ENCODE measurements at regions not wholly inside any gene's neighbourhood (a gene's known extent, or its start where the extent isn't known, plus 50 kb on each side); places are given as distances from the start of the nearest gene placed in this dataset.

DNA sequence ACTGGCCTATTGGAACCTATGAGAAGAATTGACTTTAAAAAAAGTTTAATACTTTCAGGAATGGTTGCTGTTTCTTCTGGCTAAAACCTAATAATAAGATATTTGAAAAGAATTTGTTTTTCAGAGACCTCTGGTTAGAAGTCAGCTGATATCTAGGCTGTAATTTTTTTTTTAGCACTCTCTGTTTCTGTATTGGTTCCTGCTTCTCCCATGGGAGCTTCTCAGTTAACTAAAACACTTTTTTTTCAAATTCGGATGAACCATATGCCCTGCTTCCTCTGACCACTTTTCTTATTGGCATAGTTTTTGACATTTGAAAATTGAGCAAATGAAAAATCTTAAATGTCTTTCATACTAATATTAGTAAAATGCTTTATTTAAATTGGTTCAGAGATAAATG is 163.5 kb upstream of the SLC10A2 start:
- Histone ChIP-seq H3K9me3 (ENCODE audit: insufficient read depth, low read length) (peaks cover 10% of the 10 kb centered on the region; the same call in 1 of the 2 replicates), H3K4me3 (ENCODE audit: insufficient read length, low read depth) (no peak overlapping the region), H3K9ac (ENCODE audit: insufficient read length, low read depth) (no peak overlapping the region), H3K27me3 (ENCODE audit: insufficient read depth, insufficient read length) (no peaks in the 10 kb centered on the region), H3K4me1 (ENCODE audit: insufficient read depth, insufficient read length) (no peaks in the 10 kb centered on the region), H3K36me3 (ENCODE audit: insufficient read depth, insufficient read length, low read length) (no peaks in the 10 kb centered on the region)
- TF ChIP-seq SUZ12 (IDR thresholded peaks at IDR 0.05; ENCODE audit: extremely low read depth, insufficient read depth, insufficient read length) (no peak), YY1 (IDR thresholded peaks at IDR 0.05; ENCODE audit: insufficient read depth, insufficient read length) (no peak), ZNF274 (IDR thresholded peaks at IDR 0.05; ENCODE audit: low read depth, low read length) (no peak)
- no peak for DNase-seq (ENCODE audit: low read depth, low spot score)

DNA sequence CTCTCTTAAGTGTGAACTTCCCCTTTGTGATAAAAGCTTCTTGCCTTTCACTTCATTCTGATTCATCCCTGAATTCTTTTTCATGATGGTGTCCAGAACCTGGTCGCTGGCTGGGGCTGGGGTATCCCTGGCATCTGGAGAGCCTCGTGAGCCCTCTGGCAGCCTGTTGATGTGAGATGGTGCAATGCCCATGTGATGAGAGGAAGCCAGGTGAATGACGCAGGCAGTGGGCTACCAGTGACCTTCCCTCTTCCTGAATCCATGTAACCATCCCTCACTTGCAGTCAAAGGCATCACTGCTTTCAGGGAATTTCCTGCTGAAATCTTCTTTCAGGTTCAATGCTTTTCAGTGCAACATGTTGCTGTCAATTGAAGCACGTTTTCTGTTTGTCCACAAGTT is 158.6 kb upstream of the SLC10A2 start:
- TF ChIP-seq SUZ12 (IDR thresholded peaks at IDR 0.05; ENCODE audit: extremely low read depth, insufficient read depth, insufficient read length): no peak
- no peak for TF ChIP-seq ZNF274 (IDR thresholded peaks at IDR 0.05; ENCODE audit: low read depth, low read length)
- no peak for TF ChIP-seq YY1 (IDR thresholded peaks at IDR 0.05; ENCODE audit: insufficient read depth, insufficient read length)
- H3K9me3 ChIP-seq (ENCODE audit: insufficient read depth, low read length): no peaks in the 10 kb centered on the region
- DNase-seq (ENCODE audit: low read depth, low spot score): no peak
- H3K27me3 ChIP-seq (ENCODE audit: insufficient read depth, insufficient read length): no peaks in the 10 kb centered on the region
- H3K4me3 ChIP-seq (ENCODE audit: insufficient read length, low read depth): no peak overlapping the region
- no peaks in the 10 kb centered on the region for H3K36me3 ChIP-seq (ENCODE audit: insufficient read depth, insufficient read length, low read length)
- H3K4me1 ChIP-seq (ENCODE audit: insufficient read depth, insufficient read length): no peaks in the 10 kb centered on the region
- no peak overlapping the region for H3K9ac ChIP-seq (ENCODE audit: insufficient read length, low read depth)

DNA sequence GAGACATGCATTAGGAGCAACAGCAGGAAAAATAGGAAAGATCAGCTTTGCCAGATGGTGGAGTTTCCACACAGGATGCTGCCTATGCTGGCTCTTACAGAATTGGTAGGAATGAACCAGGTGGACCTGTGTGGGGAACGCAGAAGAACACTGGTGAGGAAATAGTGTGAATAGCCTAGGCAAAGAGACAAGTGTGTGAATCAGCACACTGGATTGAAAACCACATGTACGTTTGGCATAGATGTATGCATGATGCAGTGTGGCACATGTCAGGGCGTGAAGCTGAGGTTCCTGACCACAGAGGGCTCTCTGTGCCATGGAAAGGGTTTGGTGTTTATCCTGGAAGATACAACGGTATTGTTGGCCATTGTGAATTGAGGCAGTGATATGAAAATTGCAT is 156.5 kb upstream of the SLC10A2 start:
- H3K9me3 ChIP-seq (ENCODE audit: insufficient read depth, low read length): no peaks in the 10 kb centered on the region
- DNase-seq (ENCODE audit: low read depth, low spot score): no peak
- no peaks in the 10 kb centered on the region for H3K4me1 ChIP-seq (ENCODE audit: insufficient read depth, insufficient read length)

DNA sequence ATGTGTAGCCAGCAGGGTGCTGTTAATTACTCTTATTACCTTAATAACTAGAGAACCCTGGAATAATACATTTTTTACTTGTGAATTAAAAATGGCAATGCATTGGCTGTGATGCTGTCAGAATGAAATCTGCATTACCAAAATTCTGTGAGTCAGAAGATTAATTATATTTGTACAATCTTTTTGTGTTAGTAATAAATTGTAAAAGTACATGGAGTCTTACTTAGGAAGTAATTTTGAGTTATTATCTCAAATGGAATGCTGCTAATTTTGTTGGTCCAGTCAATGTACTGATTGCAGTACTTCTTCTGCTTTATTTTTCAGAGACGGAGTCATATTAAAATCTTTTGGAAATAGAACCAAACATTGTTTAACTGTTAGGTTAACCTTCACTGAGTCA is 152.0 kb upstream of the SLC10A2 start:
- H3K9ac ChIP-seq (ENCODE audit: insufficient read length, low read depth): no peak overlapping the region
- TF ChIP-seq YY1 (IDR thresholded peaks at IDR 0.05; ENCODE audit: insufficient read depth, insufficient read length) (no peak), ZNF274 (IDR thresholded peaks at IDR 0.05; ENCODE audit: low read depth, low read length) (no peak), SUZ12 (IDR thresholded peaks at IDR 0.05; ENCODE audit: extremely low read depth, insufficient read depth, insufficient read length) (no peak)
- DNase-seq (ENCODE audit: low read depth, low spot score): no peak

More for the DNA sequence above, 156.5 kb upstream of the SLC10A2 start:
- H3K9ac ChIP-seq (ENCODE audit: insufficient read length, low read depth): no peak overlapping the region
- H3K36me3 ChIP-seq (ENCODE audit: insufficient read depth, insufficient read length, low read length): no peaks in the 10 kb centered on the region
- no peak for TF ChIP-seq SUZ12 (IDR thresholded peaks at IDR 0.05; ENCODE audit: extremely low read depth, insufficient read depth, insufficient read length)
- no peak for TF ChIP-seq YY1 (IDR thresholded peaks at IDR 0.05; ENCODE audit: insufficient read depth, insufficient read length)
- no peak for TF ChIP-seq ZNF274 (IDR thresholded peaks at IDR 0.05; ENCODE audit: low read depth, low read length)
- H3K27me3 ChIP-seq (ENCODE audit: insufficient read depth, insufficient read length): no peaks in the 10 kb centered on the region
- H3K4me3 ChIP-seq (ENCODE audit: insufficient read length, low read depth): no peak overlapping the region

DNA sequence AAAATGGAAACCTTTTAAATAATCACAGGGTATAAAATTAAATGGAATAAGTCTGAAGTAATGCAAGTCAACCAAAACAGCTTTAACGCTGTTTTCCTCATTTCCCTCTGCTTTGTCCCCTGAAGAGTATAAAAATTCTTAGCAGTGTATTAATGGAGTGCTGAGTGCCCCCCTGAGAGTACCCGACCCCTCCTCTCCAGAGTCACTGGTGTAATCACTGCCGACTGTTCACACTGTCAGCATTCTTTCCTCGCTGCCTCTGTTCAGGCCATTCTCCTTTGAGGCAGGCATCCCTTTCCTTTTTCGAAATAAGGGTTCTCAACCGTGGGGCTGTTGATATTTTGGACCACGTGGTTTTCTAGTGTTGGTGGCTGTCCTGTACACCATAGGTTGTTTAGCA is 146.9 kb upstream of the SLC10A2 start:
- Histone ChIP-seq H3K9ac (ENCODE audit: insufficient read length, low read depth) (no peak overlapping the region), H3K9me3 (ENCODE audit: insufficient read depth, low read length) (no peaks in the 10 kb centered on the region), H3K36me3 (ENCODE audit: insufficient read depth, insufficient read length, low read length) (no peaks in the 10 kb centered on the region), H3K27me3 (ENCODE audit: insufficient read depth, insufficient read length) (no peaks in the 10 kb centered on the region), H3K4me3 (ENCODE audit: insufficient read length, low read depth) (no peak overlapping the region), H3K4me1 (ENCODE audit: insufficient read depth, insufficient read length) (no peaks in the 10 kb centered on the region)
- DNase-seq (ENCODE audit: low read depth, low spot score): no peak
- TF ChIP-seq ZNF274 (IDR thresholded peaks at IDR 0.05; ENCODE audit: low read depth, low read length): no peak
- TF ChIP-seq YY1 (IDR thresholded peaks at IDR 0.05; ENCODE audit: insufficient read depth, insufficient read length): no peak
- no peak for TF ChIP-seq SUZ12 (IDR thresholded peaks at IDR 0.05; ENCODE audit: extremely low read depth, insufficient read depth, insufficient read length)

More for the DNA sequence above, 152.0 kb upstream of the SLC10A2 start:
- Histone ChIP-seq H3K9me3 (ENCODE audit: insufficient read depth, low read length) (no peaks in the 10 kb centered on the region), H3K27me3 (ENCODE audit: insufficient read depth, insufficient read length) (no peaks in the 10 kb centered on the region), H3K4me3 (ENCODE audit: insufficient read length, low read depth) (no peak overlapping the region), H3K36me3 (ENCODE audit: insufficient read depth, insufficient read length, low read length) (no peaks in the 10 kb centered on the region), H3K4me1 (ENCODE audit: insufficient read depth, insufficient read length) (no peaks in the 10 kb centered on the region)

DNA sequence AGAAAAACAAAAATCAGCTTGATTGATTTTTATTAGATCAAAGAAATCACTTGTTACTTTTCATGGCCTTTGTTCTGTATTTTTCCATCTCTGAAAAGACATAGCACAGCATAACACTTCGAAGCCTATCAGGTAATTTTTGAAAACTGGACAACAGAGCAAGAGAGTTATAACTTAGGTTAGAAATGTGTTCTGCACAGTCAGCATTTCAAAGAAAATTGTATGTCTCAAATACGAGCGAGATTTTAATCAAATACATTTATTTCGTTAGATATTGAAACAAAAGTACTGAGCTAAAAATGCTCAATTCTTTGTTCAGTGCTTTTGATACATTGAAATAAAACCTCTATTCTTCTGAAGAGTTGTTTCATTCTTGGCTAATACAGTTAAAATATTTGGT is 144.1 kb upstream of the SLC10A2 start:
- Histone ChIP-seq H3K4me1 (ENCODE audit: insufficient read depth, insufficient read length) (no peaks in the 10 kb centered on the region), H3K36me3 (ENCODE audit: insufficient read depth, insufficient read length, low read length) (no peaks in the 10 kb centered on the region), H3K27me3 (ENCODE audit: insufficient read depth, insufficient read length) (no peaks in the 10 kb centered on the region), H3K9ac (ENCODE audit: insufficient read length, low read depth) (no peak overlapping the region), H3K9me3 (ENCODE audit: insufficient read depth, low read length) (no peaks in the 10 kb centered on the region), H3K4me3 (ENCODE audit: insufficient read length, low read depth) (no peak overlapping the region)
- TF ChIP-seq ZNF274 (IDR thresholded peaks at IDR 0.05; ENCODE audit: low read depth, low read length) (no peak), YY1 (IDR thresholded peaks at IDR 0.05; ENCODE audit: insufficient read depth, insufficient read length) (no peak), SUZ12 (IDR thresholded peaks at IDR 0.05; ENCODE audit: extremely low read depth, insufficient read depth, insufficient read length) (no peak)
- DNase-seq (ENCODE audit: low read depth, low spot score): no peak

DNA sequence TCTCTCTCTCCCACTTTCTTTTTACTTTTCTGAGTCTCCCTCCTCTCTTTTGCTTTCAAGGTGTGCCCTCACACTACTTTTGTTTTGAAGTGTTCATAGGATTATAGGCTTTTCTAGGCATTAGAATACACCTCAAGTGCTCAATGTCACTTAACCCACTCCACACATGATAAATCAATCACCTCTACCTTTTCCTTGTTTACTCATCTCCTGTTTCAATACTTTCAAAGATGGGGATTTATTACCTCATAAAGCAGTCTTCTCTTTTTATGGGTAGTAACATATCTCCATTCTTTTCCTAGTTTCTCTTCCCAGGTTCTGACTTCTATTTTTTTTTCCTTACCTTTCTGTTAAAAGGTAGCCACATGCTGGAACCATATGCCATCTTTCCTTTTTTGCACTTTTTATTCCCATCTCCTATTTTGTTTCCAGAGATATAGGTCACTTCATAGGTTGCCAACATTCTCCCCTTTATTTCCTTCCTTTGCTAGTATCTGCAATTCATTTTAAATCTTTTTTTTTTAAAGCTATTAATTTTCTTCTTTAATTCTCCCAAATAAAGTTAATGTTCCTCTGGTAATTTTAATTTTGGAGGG is 137.6 kb upstream of the SLC10A2 start:
- no peaks in the 10 kb centered on the region for H3K36me3 ChIP-seq (ENCODE audit: insufficient read depth, insufficient read length, low read length)
- no peaks in the 10 kb centered on the region; the same call in 1 of the 2 replicates for H3K9me3 ChIP-seq (ENCODE audit: insufficient read depth, low read length)
- no peak for DNase-seq (ENCODE audit: low read depth, low spot score)
- no peaks in the 10 kb centered on the region for H3K27me3 ChIP-seq (ENCODE audit: insufficient read depth, insufficient read length)
- no peak overlapping the region for H3K4me3 ChIP-seq (ENCODE audit: insufficient read length, low read depth)
- TF ChIP-seq YY1 (IDR thresholded peaks at IDR 0.05; ENCODE audit: insufficient read depth, insufficient read length) (no peak), SUZ12 (IDR thresholded peaks at IDR 0.05; ENCODE audit: extremely low read depth, insufficient read depth, insufficient read length) (no peak), ZNF274 (IDR thresholded peaks at IDR 0.05; ENCODE audit: low read depth, low read length) (no peak)
- H3K9ac ChIP-seq (ENCODE audit: insufficient read length, low read depth): no peak overlapping the region
- H3K4me1 ChIP-seq (ENCODE audit: insufficient read depth, insufficient read length): no peaks in the 10 kb centered on the region
